DMS114 treated with DMSO at 0.1 percent for 48 hours (cell line): ENCODE measurements at regions not wholly inside any gene's neighbourhood (a gene's known extent, or its start where the extent isn't known, plus 50 kb on each side); places are given as distances from the start of the nearest gene placed in this dataset.
A peak's percentile ranks its signal among the peaks of the same experiment; 100 is the strongest.

Source experiments
- DNase-seq: peaks from one replicate; lab custom pipeline; 2025; ENCODE audit not compliant: unreplicated experiment; lab: John Stamatoyannopoulos, UW

GRCh38 chr2:30046979-30047378, 99.8 kb upstream of the YPEL5 start:
- no peak for DNase-seq

DNA sequence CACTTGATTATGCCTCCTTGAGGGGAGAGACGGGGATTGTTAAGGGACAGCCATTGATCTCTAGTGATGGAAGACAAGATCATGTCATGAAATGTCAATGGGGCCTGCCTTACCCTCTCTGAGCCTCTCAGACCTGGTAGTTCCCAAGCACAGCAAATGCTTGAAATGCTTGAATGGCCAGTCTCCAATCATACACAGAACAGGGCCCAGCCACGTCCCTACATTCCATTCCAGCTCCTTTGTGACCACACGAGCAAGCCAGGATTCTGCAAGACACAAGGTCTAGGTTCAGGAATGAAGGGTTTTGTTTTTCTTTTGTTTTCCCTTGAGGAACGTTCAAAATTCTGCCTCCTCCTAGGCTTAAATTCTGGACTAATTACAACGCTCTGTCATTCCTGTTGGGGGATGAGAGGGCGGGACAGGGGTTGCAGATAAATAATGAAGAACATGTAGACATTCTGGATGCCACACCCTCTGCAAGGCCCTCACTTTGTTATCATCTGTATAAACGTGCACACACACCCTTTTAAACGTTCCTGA, 98.1 kb upstream of the YPEL5 start:
- DNase-seq, result no peak

GRCh38 chr2:30055548-30055947, 91.3 kb upstream of the YPEL5 start:
- no peak for DNase-seq

- DNase-seq, result no peak
Observed at GRCh38 chr2:30060562-30060961, 86.2 kb upstream of the YPEL5 start.

GRCh38 chr2:30068067-30068466, 78.7 kb upstream of the YPEL5 start:
- no peak for DNase-seq

DNA sequence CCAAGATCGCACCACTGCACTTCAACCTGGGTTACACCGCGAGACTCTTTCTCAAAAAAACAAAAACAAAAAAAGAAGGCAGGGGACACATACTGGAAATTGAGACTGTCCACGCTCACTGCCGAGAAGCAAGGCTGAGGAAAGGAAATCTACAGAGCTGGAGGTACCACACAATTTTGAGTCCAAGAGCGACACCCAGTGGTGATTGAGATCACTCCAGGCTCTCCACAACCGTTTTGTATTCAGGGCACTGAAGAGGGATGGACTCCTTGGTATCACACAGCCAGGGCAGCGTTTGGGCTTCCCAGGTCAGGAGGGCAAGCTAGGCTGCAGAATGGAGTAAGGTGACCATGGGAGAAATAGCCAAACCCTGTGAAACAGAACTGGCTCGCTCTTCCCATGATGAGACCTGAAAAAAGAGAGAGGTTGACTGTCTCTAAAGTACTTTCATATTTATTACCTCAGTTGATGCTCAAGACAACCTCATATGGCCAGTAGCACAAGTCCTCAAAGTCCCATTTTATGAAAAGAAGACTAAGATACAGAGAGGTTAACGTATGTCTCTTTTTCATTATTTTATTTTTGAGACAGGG, 74.5 kb upstream of the YPEL5 start:
- DNase-seq, result peak; percentile 76

DNA sequence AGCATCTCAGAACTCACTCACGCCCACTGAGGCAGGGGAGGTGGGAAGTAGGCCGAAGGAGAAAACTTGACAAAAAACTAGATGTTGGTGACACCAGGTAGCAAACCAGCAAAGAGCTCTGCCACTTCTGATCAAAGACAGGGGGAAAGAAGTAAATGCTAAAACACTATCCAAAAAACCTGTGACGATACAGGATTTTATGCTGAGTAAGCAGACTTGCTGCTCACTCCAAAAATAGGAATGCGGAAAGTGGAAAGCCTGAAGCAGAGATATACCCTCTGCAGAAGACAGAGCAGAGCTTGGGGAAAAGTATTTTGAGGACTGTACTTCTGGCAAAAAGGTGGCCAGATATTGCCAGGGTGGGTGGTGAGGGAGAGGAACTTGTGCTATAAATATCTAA, 73.3 kb upstream of the YPEL5 start:
- no peak for DNase-seq

- DNase-seq, result no peak
Observed at GRCh38 chr2:30074023-30074422, 72.8 kb upstream of the YPEL5 start.

DNA sequence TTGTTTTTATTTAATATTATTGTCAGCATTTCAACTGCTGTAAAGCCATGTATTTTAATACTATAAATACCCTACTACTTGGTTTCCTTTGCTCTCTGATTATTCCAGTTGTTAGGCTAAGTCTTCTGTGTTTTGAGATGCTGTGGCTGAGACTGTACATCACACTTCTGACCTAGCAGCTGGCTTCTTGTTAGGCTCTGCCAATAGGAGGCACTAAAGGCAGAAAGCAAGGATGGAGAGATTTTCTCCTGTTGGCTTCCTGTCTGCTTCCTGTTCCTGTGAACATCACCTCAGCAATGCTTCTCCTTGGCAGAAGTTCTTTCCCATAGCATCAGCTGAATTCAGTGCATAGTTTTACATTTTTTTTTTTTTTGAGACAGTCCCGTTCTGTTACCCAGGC, 68.3 kb upstream of the YPEL5 start:
- no peak for DNase-seq

- DNase-seq, result no peak
Observed at GRCh38 chr2:30084915-30085314, 61.9 kb upstream of the YPEL5 start.

DNA sequence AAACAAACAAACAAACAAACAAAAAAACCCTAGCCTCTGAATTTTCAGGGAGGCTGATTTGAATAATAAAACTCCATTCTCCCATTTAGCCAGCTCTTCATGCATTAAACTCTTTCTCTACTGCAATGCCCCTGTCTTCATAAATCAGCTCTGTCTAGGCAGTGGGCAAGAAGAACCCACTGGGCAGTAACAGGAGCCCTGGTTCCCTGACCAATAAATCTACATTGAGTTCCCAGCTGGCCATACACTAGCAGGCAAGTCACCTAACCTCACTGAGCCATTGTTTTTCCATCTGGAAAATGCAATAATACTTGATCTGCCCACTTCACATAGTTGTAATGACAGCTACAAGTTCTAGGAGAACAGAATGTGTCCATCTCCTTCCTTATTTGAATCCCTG, 57.6 kb upstream of the YPEL5 start:
- no peak for DNase-seq

DNA sequence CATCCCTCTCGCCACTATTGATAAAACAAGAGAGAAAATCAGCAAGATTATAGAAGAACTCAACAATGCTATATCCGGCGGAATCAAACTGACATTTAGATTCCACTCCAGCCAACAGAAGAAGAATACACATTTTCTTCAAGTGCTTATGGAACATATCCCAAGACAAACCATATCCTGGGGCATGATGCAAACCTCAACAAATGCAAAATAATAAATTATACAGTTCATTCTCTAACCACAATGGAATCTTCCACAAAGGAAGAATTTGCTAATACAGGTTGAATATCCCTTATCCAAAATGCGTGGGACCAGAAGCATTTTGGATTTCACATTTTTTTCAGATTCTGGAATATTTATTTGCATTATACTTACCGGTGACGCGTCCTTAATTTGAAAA, 51.4 kb upstream of the YPEL5 start:
- DNase-seq, result no peak

DNA sequence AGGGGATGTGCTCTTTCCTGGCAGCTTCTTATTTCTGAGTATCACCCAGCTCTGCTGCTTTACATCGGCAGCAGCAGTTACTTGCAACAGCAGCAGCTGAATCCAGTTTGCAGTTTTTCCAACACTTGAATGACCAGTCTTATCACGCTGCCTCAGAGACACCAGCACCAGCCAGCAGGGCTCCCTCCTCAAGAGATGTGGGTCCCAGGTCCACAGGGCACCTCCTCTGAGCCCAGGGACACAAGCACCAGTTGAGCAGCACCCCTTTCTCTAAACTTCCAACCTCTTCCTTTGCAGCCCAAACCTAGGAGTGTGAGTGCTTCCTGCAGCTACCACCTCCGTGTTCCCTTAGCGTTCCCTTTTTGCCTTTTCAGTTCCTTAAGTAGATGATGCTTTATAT, 50.4 kb upstream of the YPEL5 start:
- DNase-seq, result no peak
